GM10266 (cell line): ENCODE measurements at regions not wholly inside any gene's neighbourhood (a gene's known extent, or its start where the extent isn't known, plus 50 kb on each side); places are given as distances from the start of the nearest gene placed in this dataset.
A peak's percentile ranks its signal among the peaks of the same experiment; 100 is the strongest.

Source experiments
- DNase-seq: peaks from one replicate; pipeline ENCODE4 v3.0.0; 2012; ENCODE audit errors: extremely low spot score
- TF ChIP-seq, protein P1 (sequence below): IDR thresholded peaks from 2 replicates; pipeline ENCODE4 v1.5.1; 2012; ENCODE audit warnings: mild to moderate bottlenecking, low read depth; ENCODE audit not compliant: control insufficient read depth, insufficient read depth; ENCODE audit errors: missing control alignments

DNA sequence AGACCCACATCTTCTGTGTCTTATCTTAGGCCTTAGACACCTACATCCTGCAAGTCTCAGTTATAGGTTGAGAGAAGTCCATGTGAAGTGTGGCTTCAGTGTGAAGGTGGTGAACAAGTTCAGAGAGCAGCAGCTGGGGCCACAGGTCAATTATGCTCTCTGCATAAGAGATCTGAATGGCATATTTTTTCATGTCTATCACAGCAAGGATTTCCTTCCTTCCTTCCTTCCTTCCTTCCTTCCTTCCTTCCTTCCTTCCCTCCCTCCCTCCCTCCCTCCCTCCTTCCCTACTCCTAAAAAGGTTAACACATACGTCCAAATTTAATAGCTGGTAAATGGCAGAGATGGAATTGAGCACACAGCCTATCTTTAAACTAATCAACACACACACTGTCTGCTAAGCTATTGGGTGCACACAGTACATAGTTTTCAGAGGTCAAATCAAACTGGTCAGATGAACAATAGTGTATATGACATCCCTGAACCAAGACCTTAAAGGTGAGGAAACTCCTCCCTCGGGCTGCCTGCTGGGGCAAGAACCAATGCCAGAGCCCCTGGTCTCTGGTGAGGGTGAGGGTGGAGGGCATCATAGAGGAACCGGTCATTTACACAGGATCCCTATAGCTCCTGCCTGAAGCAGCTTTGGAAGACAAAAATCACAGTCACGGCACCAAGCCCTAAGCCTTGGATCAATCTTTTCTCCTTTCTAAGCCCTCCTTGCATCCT lies 240.9 kb downstream of the ICOS start:
- TF ChIP-seq, protein P1, sequence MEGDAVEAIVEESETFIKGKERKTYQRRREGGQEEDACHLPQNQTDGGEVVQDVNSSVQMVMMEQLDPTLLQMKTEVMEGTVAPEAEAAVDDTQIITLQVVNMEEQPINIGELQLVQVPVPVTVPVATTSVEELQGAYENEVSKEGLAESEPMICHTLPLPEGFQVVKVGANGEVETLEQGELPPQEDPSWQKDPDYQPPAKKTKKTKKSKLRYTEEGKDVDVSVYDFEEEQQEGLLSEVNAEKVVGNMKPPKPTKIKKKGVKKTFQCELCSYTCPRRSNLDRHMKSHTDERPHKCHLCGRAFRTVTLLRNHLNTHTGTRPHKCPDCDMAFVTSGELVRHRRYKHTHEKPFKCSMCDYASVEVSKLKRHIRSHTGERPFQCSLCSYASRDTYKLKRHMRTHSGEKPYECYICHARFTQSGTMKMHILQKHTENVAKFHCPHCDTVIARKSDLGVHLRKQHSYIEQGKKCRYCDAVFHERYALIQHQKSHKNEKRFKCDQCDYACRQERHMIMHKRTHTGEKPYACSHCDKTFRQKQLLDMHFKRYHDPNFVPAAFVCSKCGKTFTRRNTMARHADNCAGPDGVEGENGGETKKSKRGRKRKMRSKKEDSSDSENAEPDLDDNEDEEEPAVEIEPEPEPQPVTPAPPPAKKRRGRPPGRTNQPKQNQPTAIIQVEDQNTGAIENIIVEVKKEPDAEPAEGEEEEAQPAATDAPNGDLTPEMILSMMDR = no peak
- DNase-seq = no peak

DNA sequence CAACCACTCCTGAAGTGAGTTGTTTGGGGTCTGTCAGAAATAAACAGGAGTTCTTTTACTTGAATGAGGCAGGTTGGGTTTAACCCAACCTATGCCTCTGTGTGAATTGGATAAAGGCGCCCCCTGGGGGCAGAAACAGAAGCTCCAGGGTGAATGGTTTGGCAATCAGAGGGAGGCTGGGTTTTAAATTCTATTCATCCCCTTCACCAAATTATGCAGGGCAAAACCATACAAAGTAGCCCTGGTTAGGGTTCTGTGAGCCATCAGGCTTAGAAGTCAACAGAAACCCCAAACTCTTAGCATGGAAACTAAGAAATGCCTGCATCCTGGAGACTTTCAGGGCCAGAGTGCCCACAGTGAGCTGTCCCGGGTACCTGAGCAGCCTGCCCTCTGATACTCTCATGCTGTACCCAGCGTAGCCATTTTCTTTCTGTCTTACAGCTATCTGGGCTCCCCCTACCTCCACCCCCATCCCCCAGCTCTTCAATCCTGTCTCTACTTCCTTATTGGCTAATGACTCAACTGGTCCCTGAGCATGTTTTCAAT lies 241.5 kb downstream of the ICOS start:
- DNase-seq = peak; percentile 42
- TF ChIP-seq, protein P1 = peak; percentile 44

DNA sequence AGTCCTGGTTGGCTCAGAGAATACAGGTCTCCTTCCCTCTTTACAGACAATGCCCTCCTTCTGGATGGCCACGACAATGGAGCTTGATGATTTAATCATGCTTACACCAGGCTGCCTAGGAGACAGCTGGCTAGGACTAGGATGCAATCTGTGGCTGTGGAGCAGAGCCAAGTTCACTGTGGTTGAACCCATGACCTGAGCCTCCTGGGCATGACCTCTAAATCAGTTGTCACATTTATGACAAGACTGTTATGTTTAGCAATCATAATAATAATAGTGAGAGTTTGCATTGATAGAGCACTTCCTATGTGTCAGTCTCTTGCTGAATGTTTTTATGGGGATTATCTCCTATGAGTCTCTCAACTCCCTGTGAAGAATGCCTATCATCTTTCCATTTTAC lies 244.1 kb downstream of the ICOS start:
- TF ChIP-seq, protein P1 = no peak
- no peak for DNase-seq

DNA sequence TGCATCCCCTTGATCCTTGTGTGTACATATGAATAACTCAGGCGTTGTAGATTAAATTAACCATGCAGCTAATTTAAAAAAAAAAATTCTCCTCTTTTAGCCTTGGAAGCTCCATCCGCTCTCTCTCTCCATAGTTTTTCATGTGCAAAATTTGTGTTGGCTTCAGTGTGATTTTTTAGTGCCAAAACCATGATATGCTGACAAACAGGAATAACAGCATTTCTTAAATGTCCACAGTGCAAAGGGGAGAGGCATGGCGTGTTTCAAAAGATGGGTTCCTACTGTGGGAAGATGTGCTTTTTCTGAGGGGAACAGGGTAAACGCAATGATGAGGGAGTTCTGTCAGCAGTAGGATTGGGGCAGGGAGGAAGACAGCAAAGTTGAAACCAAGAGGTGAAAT lies 247.0 kb downstream of the ICOS start:
- TF ChIP-seq, protein P1 = no peak
- no peak for DNase-seq

DNA sequence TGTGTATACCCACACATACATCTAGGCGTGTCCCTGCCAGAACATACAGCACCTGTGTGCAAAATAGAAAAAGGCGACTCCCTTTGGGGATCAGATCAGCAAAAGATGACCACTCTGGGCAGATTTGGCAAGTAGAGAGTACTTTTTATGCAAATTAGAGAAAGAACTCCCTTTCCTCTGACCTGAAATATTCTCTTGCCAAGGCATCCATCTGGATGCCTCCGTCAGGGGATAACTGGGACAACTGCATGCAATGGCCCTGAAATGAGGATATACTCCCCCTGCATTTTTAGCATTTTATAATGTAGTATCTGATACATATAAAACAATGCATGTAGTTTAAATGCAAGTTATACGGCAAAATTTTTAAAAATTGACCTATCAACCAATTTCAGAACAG lies 247.7 kb downstream of the ICOS start:
- DNase-seq = no peak
- TF ChIP-seq, protein P1 = no peak

DNA sequence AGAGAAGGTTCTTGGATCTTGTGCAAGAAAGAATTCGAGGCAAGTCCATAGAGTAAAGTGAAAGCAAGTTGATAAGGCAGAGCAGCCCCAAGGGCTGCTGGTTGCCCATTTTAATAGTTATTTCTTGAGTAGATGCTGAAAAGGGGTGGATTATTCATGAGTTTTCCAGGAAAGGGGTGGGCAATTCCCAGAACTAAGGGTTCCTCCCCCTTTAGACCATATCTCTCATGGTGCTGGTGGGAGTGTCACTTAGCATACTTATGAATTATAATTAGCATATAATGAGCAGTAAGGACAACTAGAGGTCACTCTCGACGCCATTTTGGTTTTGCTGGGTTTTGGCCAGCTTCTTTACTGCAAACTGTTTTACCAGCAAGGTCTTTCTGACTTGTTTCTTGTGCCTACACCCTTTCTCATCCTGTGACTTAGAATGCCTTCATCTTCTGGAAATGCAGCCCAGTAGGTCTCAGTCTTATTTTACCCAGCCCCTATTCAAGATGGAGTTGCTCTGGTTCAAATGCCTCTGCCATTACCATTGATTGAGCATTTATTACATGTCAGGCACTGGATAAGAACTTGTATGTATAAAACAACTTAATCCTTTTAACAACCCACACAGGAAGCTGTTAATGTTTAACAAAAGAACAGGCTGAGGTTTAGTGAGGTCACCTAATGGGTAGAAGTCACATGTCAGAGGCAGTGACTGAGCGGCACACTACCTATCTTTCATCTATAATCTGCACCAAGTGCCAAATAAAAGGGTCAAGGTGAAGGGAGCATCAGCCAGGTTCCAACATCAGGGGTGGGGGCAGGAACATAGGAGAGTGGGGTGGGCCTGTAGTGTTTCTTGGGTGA lies 250.9 kb downstream of the ICOS start:
- TF ChIP-seq, protein P1 = no peak
- DNase-seq = no peak
